ENCODE measurements at regions not wholly inside any gene's neighbourhood (a gene's known extent, or its start where the extent isn't known, plus 50 kb on each side); places are given as distances from the start of the nearest gene placed in this dataset.

DNA sequence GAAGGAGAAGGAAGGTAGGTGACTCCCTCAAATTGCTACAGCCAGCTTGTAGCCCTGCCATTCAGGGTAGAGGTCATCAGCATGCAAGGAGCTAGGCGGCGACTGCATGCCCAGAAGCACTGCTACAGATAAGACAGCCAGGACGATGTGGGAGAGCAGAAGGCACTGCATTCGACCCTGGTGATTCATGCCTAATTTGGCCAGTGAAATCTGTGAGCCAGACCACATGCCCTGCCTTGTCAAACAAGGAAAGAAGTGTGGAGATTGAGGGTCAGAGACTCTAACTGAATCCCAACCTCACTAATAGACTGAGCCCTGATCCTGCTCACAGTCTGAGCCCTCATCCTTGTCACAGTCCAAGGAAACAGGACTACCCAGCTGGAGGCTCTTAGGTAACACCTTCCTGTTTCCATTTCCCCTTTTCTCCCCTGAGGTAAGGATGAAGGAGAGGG lies 86.6 kb downstream of the LINGO1 start (continued):
- TF ChIP-seq NFXL1 (CRISPR knock-in tag; IDR thresholded peaks at IDR 0.05) (no peak), TFAM (CRISPR knock-in tag; conservative IDR thresholded peaks at IDR 0.05) (no peak), ZNF23 (CRISPR knock-in tag; IDR thresholded peaks at IDR 0.05) (no peak), KDM1A (IDR thresholded peaks at IDR 0.05) (peak; percentile 96 to 97), NFYB (IDR thresholded peaks at IDR 0.05; ENCODE audit: extremely low read depth, insufficient read length) (no peak), ELF2 (CRISPR knock-in tag; IDR thresholded peaks at IDR 0.05) (no peak), ZNF133 (CRISPR knock-in tag; IDR thresholded peaks at IDR 0.05) (no peak), SNRNP70 (optimal IDR thresholded peaks at IDR 0.05; ENCODE audit: low read depth, low read length) (no peak), E2F5 (CRISPR knock-in tag; IDR thresholded peaks at IDR 0.05) (no peak), KLF16 (IDR thresholded peaks at IDR 0.05) (no peak; the same call in 1 of the 2 replicates), PYGO2 (tag; IDR thresholded peaks at IDR 0.05) (no peak), ZNF551 (CRISPR knock-in tag; IDR thresholded peaks at IDR 0.05) (no peak), SAFB (IDR thresholded peaks at IDR 0.05; ENCODE audit: borderline replicate concordance, low read depth, low read length) (no peak), TEAD4 (IDR thresholded peaks at IDR 0.05; ENCODE audit: low read length) (peak; percentile 50), TEAD4 (CRISPR knock-in tag; IDR thresholded peaks at IDR 0.05; ENCODE audit: borderline replicate concordance) (no peak), SIX5 (IDR thresholded peaks at IDR 0.05; ENCODE audit: borderline replicate concordance in 1 of 2, insufficient read depth in 1 of 2, low read depth in 1 of 2, low read length in 2 of 2) (no peak)
- TF ChIP-seq, protein P1, sequence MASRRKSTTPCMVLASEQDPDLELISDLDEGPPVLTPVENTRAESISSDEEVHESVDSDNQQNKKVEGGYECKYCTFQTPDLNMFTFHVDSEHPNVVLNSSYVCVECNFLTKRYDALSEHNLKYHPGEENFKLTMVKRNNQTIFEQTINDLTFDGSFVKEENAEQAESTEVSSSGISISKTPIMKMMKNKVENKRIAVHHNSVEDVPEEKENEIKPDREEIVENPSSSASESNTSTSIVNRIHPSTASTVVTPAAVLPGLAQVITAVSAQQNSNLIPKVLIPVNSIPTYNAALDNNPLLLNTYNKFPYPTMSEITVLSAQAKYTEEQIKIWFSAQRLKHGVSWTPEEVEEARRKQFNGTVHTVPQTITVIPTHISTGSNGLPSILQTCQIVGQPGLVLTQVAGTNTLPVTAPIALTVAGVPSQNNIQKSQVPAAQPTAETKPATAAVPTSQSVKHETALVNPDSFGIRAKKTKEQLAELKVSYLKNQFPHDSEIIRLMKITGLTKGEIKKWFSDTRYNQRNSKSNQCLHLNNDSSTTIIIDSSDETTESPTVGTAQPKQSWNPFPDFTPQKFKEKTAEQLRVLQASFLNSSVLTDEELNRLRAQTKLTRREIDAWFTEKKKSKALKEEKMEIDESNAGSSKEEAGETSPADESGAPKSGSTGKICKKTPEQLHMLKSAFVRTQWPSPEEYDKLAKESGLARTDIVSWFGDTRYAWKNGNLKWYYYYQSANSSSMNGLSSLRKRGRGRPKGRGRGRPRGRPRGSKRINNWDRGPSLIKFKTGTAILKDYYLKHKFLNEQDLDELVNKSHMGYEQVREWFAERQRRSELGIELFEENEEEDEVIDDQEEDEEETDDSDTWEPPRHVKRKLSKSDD (conservative IDR thresholded peaks at IDR 0.05; ENCODE audit: low read length), result no peak
- TF ChIP-seq, protein P2, sequence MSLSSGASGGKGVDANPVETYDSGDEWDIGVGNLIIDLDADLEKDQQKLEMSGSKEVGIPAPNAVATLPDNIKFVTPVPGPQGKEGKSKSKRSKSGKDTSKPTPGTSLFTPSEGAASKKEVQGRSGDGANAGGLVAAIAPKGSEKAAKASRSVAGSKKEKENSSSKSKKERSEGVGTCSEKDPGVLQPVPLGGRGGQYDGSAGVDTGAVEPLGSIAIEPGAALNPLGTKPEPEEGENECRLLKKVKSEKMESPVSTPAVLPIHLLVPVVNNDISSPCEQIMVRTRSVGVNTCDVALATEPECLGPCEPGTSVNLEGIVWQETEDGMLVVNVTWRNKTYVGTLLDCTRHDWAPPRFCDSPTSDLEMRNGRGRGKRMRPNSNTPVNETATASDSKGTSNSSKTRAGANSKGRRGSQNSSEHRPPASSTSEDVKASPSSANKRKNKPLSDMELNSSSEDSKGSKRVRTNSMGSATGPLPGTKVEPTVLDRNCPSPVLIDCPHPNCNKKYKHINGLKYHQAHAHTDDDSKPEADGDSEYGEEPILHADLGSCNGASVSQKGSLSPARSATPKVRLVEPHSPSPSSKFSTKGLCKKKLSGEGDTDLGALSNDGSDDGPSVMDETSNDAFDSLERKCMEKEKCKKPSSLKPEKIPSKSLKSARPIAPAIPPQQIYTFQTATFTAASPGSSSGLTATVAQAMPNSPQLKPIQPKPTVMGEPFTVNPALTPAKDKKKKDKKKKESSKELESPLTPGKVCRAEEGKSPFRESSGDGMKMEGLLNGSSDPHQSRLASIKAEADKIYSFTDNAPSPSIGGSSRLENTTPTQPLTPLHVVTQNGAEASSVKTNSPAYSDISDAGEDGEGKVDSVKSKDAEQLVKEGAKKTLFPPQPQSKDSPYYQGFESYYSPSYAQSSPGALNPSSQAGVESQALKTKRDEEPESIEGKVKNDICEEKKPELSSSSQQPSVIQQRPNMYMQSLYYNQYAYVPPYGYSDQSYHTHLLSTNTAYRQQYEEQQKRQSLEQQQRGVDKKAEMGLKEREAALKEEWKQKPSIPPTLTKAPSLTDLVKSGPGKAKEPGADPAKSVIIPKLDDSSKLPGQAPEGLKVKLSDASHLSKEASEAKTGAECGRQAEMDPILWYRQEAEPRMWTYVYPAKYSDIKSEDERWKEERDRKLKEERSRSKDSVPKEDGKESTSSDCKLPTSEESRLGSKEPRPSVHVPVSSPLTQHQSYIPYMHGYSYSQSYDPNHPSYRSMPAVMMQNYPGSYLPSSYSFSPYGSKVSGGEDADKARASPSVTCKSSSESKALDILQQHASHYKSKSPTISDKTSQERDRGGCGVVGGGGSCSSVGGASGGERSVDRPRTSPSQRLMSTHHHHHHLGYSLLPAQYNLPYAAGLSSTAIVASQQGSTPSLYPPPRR (CRISPR knock-in tag; IDR thresholded peaks at IDR 0.05; ENCODE audit: borderline replicate concordance), result no peak
- TF ChIP-seq, protein P3, sequence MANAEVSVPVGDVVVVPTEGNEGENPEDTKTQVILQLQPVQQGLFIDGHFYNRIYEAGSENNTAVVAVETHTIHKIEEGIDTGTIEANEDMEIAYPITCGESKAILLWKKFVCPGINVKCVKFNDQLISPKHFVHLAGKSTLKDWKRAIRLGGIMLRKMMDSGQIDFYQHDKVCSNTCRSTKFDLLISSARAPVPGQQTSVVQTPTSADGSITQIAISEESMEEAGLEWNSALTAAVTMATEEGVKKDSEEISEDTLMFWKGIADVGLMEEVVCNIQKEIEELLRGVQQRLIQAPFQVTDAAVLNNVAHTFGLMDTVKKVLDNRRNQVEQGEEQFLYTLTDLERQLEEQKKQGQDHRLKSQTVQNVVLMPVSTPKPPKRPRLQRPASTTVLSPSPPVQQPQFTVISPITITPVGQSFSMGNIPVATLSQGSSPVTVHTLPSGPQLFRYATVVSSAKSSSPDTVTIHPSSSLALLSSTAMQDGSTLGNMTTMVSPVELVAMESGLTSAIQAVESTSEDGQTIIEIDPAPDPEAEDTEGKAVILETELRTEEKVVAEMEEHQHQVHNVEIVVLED (CRISPR knock-in tag; IDR thresholded peaks at IDR 0.05), result no peak

Measured in K562 (cell line).